HTR-8/SVneo (cell line): ENCODE measurements at regions not wholly inside any gene's neighbourhood (a gene's known extent, or its start where the extent isn't known, plus 50 kb on each side); places are given as distances from the start of the nearest gene placed in this dataset.

Experiments
- DNase-seq: peaks from one replicate; pipeline ENCODE4 v3.0.0; 2011; ENCODE audit warnings: low spot score, mixed read lengths; ENCODE audit not compliant: insufficient read length
- FAIRE-seq: peaks from 2 replicates; lab custom pipeline; 2011; peaks lifted over from hg19 to GRCh38; lab: Jason Lieb, UNC

- no peak for DNase-seq
- no peak for FAIRE-seq
These were observed 540.0 kb downstream of the LMO7 start for GRCh38 chr13:76175961-76176725.

- DNase-seq (no peak), FAIRE-seq (no peak)
These were observed 532.5 kb downstream of the LMO7 start for GRCh38 chr13:76168661-76169060.

- DNase-seq (no peak), FAIRE-seq (no peak)
These were observed 528.2 kb downstream of the LMO7 start for GRCh38 chr13:76164290-76164689.

- DNase-seq (no peak), FAIRE-seq (no peak)
These were observed 527.6 kb downstream of the LMO7 start for GRCh38 chr13:76163761-76164160.

- DNase-seq (no peak), FAIRE-seq (no peak)
These were observed 525.1 kb downstream of the LMO7 start for GRCh38 chr13:76160961-76161925.

- DNase-seq (no peak), FAIRE-seq (no peak)
These were observed 524.4 kb downstream of the LMO7 start for GRCh38 chr13:76160506-76160905.

GRCh38 chr13:76157926-76158325, 521.8 kb downstream of the LMO7 start:
- FAIRE-seq, result no peak
- no peak for DNase-seq

- FAIRE-seq (no peak), DNase-seq (no peak)
These were observed 517.1 kb downstream of the LMO7 start for GRCh38 chr13:76153239-76153638.

- FAIRE-seq, result no peak
These were observed 512.8 kb downstream of the LMO7 start for GRCh38 chr13:76148926-76149325.

GRCh38 chr13:76148374-76148773, 512.2 kb downstream of the LMO7 start:
- FAIRE-seq (no peak), DNase-seq (no peak)

More at GRCh38 chr13:76148926-76149325, 512.8 kb downstream of the LMO7 start:
- DNase-seq, result peak; percentile 1

- no peak for FAIRE-seq
- DNase-seq, result no peak
These were observed 496.4 kb downstream of the LMO7 start for GRCh38 chr13:76132532-76132931.

GRCh38 chr13:76131551-76131950, 495.4 kb downstream of the LMO7 start:
- no peak for FAIRE-seq
- DNase-seq, result no peak

GRCh38 chr13:76129305-76130000, 493.3 kb downstream of the LMO7 start:
- no peak for FAIRE-seq
- DNase-seq, result no peak

- DNase-seq, result no peak
- FAIRE-seq, result no peak
These were observed 491.8 kb downstream of the LMO7 start for GRCh38 chr13:76127922-76128321.

- FAIRE-seq (no peak), DNase-seq (no peak)
These were observed 487.4 kb downstream of the LMO7 start for GRCh38 chr13:76123548-76123947.

- FAIRE-seq (no peak), DNase-seq (no peak)
These were observed 480.7 kb downstream of the LMO7 start for GRCh38 chr13:76116751-76117360.

GRCh38 chr13:76106763-76107162, 470.6 kb downstream of the LMO7 start:
- no peak for FAIRE-seq

GRCh38 chr13:76094645-76095044, 458.5 kb downstream of the LMO7 start:
- DNase-seq (no peak), FAIRE-seq (no peak)

More at GRCh38 chr13:76106763-76107162, 470.6 kb downstream of the LMO7 start:
- DNase-seq, result no peak

- no peak for FAIRE-seq
- no peak for DNase-seq
These were observed 454.9 kb downstream of the LMO7 start for GRCh38 chr13:76091076-76091475.

- no peak for DNase-seq
- no peak for FAIRE-seq
These were observed 450.6 kb downstream of the LMO7 start for GRCh38 chr13:76086729-76087128.
